Testis (tissue), 2 donors: ENCODE measurements at regions not wholly inside any gene's neighbourhood (a gene's known extent, or its start where the extent isn't known, plus 50 kb on each side); places are given as distances from the start of the nearest gene placed in this dataset.

Source experiments
- CTCF ChIP-seq, 3 experiments: fragments of 450-650 bp in 2 of 3; fragments of 200-600 bp in 1 of 3; sonication (generic) in 1 of 3; IDR thresholded peaks; one replicate each; pipeline ENCODE4 v1.5.1; 2016 to 2019; ENCODE audit warnings: antibody characterized with exemption in 3 of 3, mild to moderate bottlenecking in 2 of 3, moderate library complexity in 1 of 3
- POLR2A ChIP-seq: fragments of 450-650 bp; IDR thresholded peaks from one replicate; pipeline ENCODE4 v1.6.1; 2017; ENCODE audit warnings: antibody characterized with exemption, mild to moderate bottlenecking, moderate library complexity

- TF ChIP-seq CTCF (IDR thresholded peaks at IDR 0.05) = no peak
- TF ChIP-seq POLR2A = no peak
These were observed 328.0 kb upstream of the BOD1L1 start for GRCh38 chr4:13955551-13955950.
